Activated T-helper 2 cell treated with anti-CD3 and anti-CD28 coated beads, Interferon-gamma antibody, Interleukin-2, Interleukin-4, amounts not matched to agents 10 μg/mL and 5 μg/mL and 100 μg/mL, durations not matched to agents 14 hours and 24 hours and 36 hours (primary cell): ENCODE measurements at regions not wholly inside any gene's neighbourhood (a gene's known extent, or its start where the extent isn't known, plus 50 kb on each side); places are given as distances from the start of the nearest gene placed in this dataset.
"Not testable (repeated sequence)": the region's sequence is repeated elsewhere in the genome, so short reads cannot be mapped to it uniquely, and the experiment has no call there.

Experiments used
- DNase-seq: peaks from one replicate; pipeline ENCODE4 v3.0.0; 2021; ENCODE audit warnings: low spot score
- H3K27ac Mint-ChIP-seq: one replicate; pipeline ENCODE4 v1.8.0; 2021; ENCODE audit warnings: mixed read lengths
- H3K27me3 Mint-ChIP-seq: one replicate; pipeline ENCODE4 v1.8.0; 2021; ENCODE audit warnings: low read depth, mixed read lengths
- H3K36me3 Mint-ChIP-seq: one replicate; pipeline ENCODE4 v1.8.0; 2021; ENCODE audit warnings: low read depth, mixed read lengths
- H3K4me1 Mint-ChIP-seq: one replicate; pipeline ENCODE4 v1.8.0; 2021; ENCODE audit warnings: low read depth, mixed read lengths
- H3K4me3 Mint-ChIP-seq: one replicate; pipeline ENCODE4 v1.8.0; 2021; ENCODE audit warnings: low read depth, mild to moderate bottlenecking, moderate library complexity, mixed read lengths
- H3K9me3 Mint-ChIP-seq: one replicate; pipeline ENCODE4 v1.8.0; 2021; ENCODE audit warnings: mixed read lengths
- intact Hi-C: fragments of 100-400 bp; cut with micrococcal nuclease; formaldehyde crosslinking; loops from one replicate; pipeline ENCODE4 v1.15.1; 2023

DNA sequence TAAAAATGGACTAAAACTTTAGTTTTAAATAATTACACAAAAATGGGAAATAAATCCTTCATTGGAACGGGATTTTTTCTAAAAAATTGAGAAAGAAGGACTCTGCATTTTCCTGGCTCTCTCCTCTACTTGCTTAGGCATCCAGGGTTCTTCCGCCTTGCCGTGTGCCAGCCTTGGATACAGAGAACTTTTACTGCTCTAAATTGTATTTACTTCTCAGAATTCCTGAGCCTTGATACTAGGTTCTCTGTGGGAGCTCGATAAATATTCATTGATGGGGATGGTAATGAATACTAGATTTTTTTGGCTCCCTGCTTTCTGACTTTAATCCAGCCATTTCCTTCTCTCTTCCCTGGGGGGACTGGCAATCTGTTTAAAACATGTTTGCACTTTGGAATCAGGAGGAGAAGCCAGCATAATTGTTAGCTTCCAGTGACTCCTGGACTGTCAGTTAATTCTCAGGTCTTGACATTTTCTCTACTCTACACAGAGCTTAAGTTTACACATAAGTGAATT, 746.1 kb upstream of the LRRTM1 start:
- intact Hi-C loops: no loop called here
- no peaks in the 10 kb centered on the region for H3K36me3 Mint-ChIP-seq
- H3K9me3 Mint-ChIP-seq: peaks cover 50% of the 10 kb centered on the region
- no peak for DNase-seq
- H3K4me1 Mint-ChIP-seq: no peaks in the 10 kb centered on the region
- H3K27ac Mint-ChIP-seq: no peak overlapping the region
- no peak overlapping the region for H3K4me3 Mint-ChIP-seq
- H3K27me3 Mint-ChIP-seq: no peaks in the 10 kb centered on the region

DNA sequence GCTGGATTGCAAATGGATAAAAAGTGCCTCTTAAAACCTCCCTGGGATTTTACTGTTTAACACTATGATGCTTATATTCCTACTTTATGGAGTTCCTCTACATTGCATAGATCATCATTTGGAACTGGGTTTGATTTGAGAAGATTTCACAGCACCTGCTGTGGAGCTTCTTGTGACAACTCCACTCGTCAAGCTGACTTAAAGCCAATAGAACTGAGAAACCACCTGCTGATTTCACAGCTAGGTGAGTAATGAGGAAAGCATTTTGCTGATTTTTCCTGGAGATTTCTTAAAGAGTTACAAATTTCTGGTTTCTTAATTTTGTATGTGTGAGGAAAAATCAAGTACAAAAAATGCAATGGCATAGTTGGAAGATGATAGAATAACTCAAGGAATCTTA, 739.1 kb upstream of the LRRTM1 start:
- Mint-ChIP-seq H3K4me3 (no peak overlapping the region), H3K9me3 (peaks cover 39% of the 10 kb centered on the region), H3K27me3 (no peaks in the 10 kb centered on the region), H3K36me3 (no peaks in the 10 kb centered on the region), H3K4me1 (no peaks in the 10 kb centered on the region), H3K27ac (no peak overlapping the region)
- intact Hi-C loops: no loop called here
- no peak for DNase-seq

- Mint-ChIP-seq H3K27ac (no peak overlapping the region), H3K36me3 (no peaks in the 10 kb centered on the region), H3K27me3 (no peaks in the 10 kb centered on the region), H3K9me3 (peaks cover 32% of the 10 kb centered on the region), H3K4me1 (no peaks in the 10 kb centered on the region), H3K4me3 (no peak overlapping the region)
- no peak for DNase-seq
- intact Hi-C loops: no loop called here
Measured at GRCh38 chr2:81007104-81007503, 702.6 kb upstream of the LRRTM1 start.

DNA sequence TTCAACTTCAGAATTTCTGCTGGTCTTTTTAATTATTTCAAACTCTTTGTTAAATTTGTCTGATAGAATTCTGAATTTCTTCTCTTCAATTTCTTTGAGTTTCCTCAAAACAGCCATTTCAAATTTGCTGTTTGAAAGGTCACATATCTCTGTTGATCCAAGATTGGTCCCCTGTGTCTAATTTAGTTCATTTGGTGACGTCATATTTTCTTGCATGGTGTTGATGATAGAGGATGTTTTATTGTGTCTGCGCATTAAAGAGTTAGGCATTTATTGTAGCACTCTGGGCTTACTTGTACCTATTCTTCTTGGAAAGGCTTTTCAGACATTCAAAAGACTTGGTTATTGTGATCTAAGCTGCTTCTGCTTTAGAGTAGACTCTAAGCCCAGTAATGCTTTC, 698.4 kb upstream of the LRRTM1 start:
- Mint-ChIP-seq H3K9me3 (peaks cover 59% of the 10 kb centered on the region), H3K27ac (no peak overlapping the region), H3K27me3 (no peaks in the 10 kb centered on the region), H3K4me1 (no peaks in the 10 kb centered on the region), H3K4me3 (no peak overlapping the region), H3K36me3 (no peaks in the 10 kb centered on the region)
- no peak for DNase-seq
- intact Hi-C loops: no loop called here

- no peak overlapping the region for H3K4me3 Mint-ChIP-seq
- intact Hi-C loops: no loop called here
- no peak overlapping the region for H3K27ac Mint-ChIP-seq
- no peaks in the 10 kb centered on the region for H3K4me1 Mint-ChIP-seq
- DNase-seq: no peak
- H3K36me3 Mint-ChIP-seq: no peaks in the 10 kb centered on the region
- no peaks in the 10 kb centered on the region for H3K27me3 Mint-ChIP-seq
- peaks cover 69% of the 10 kb centered on the region for H3K9me3 Mint-ChIP-seq
Measured at GRCh38 chr2:80987466-80987865, 682.9 kb upstream of the LRRTM1 start.

GRCh38 chr2:80969900-80970299, 665.3 kb upstream of the LRRTM1 start:
- intact Hi-C loops: no loop called here
- Mint-ChIP-seq H3K27ac (no peak overlapping the region), H3K36me3 (no peaks in the 10 kb centered on the region), H3K4me1 (no peaks in the 10 kb centered on the region), H3K9me3 (peaks cover 75% of the 10 kb centered on the region), H3K4me3 (no peak overlapping the region), H3K27me3 (no peaks in the 10 kb centered on the region)
- no peak for DNase-seq

- peaks cover 75% of the 10 kb centered on the region for H3K9me3 Mint-ChIP-seq
- no peak overlapping the region for H3K27ac Mint-ChIP-seq
- H3K36me3 Mint-ChIP-seq: no peaks in the 10 kb centered on the region
- DNase-seq: no peak
- no peaks in the 10 kb centered on the region for H3K27me3 Mint-ChIP-seq
- H3K4me1 Mint-ChIP-seq: no peaks in the 10 kb centered on the region
- no peak overlapping the region for H3K4me3 Mint-ChIP-seq
- intact Hi-C loops: no loop called here
Measured at GRCh38 chr2:80968450-80968849, 663.9 kb upstream of the LRRTM1 start.

DNA sequence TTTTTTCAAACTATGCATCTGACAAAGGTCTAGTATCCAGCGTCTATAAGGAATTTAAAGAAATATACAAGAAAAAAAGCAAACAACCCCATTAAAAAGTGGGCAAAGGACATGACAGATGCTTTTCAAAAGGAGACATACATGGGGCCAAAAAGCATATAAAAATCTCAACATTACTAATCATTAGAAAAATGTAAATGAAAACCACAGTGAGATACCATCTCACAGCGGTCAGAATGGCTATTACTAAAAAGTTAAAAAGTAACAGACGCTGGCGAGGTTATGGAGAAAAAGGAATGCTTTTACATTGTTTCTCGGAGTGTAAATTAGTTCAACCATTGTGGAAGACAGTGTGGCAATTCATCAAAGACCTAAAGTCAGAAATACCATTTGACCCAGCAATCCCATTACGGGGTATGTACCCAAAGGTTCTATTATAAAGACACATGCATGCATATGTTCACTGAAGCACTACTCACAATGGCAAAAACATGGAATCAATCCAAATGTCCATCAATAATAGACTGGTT, 643.1 kb upstream of the LRRTM1 start:
- DNase-seq: no peak
- Mint-ChIP-seq H3K4me3 (no peak overlapping the region), H3K27ac (no peak overlapping the region), H3K27me3 (no peaks in the 10 kb centered on the region), H3K36me3 (no peaks in the 10 kb centered on the region), H3K4me1 (no peaks in the 10 kb centered on the region), H3K9me3 (peaks cover 37% of the 10 kb centered on the region)
- intact Hi-C loops: no loop called here

GRCh38 chr2:80943487-80943886, 638.9 kb upstream of the LRRTM1 start:
- DNase-seq: no peak
- H3K27me3 Mint-ChIP-seq: no peaks in the 10 kb centered on the region
- H3K4me1 Mint-ChIP-seq: no peaks in the 10 kb centered on the region
- no peaks in the 10 kb centered on the region for H3K36me3 Mint-ChIP-seq
- intact Hi-C loops: no loop called here
- peaks cover 27% of the 10 kb centered on the region for H3K9me3 Mint-ChIP-seq
- no peak overlapping the region for H3K27ac Mint-ChIP-seq
- H3K4me3 Mint-ChIP-seq: no peak overlapping the region

GRCh38 chr2:80942766-80943165, 638.2 kb upstream of the LRRTM1 start:
- Mint-ChIP-seq H3K27ac (no peak overlapping the region), H3K27me3 (no peaks in the 10 kb centered on the region), H3K4me1 (no peaks in the 10 kb centered on the region), H3K36me3 (no peaks in the 10 kb centered on the region), H3K4me3 (no peak overlapping the region), H3K9me3 (peaks cover 30% of the 10 kb centered on the region)
- intact Hi-C loops: no loop called here
- no peak for DNase-seq

- no peak for DNase-seq
- peaks cover 47% of the 10 kb centered on the region for H3K9me3 Mint-ChIP-seq
- no peak overlapping the region for H3K4me3 Mint-ChIP-seq
- H3K27ac Mint-ChIP-seq: no peak overlapping the region
- no peaks in the 10 kb centered on the region for H3K27me3 Mint-ChIP-seq
- H3K36me3 Mint-ChIP-seq: no peaks in the 10 kb centered on the region
- H3K4me1 Mint-ChIP-seq: no peaks in the 10 kb centered on the region
- intact Hi-C loops: no loop called here
Measured at GRCh38 chr2:80938463-80938862, 633.9 kb upstream of the LRRTM1 start.

DNA sequence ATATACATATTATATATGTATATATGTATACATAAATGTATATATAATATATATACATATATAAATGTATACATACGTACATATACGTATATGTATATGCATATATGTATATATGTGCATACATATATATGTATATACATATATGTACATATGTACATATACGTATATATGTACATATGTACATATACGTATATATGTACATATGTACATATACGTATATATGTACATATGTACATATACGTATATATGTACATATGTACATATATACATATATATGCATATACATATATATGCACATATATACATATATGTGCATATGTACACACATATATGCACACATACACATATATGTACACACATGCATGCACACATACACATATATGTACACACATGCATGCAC, 627.3 kb upstream of the LRRTM1 start:
- H3K27ac Mint-ChIP-seq, H3K4me1 Mint-ChIP-seq, intact Hi-C loops, H3K4me3 Mint-ChIP-seq, H3K36me3 Mint-ChIP-seq, H3K27me3 Mint-ChIP-seq, DNase-seq: not testable (repeated sequence)
- H3K9me3 Mint-ChIP-seq: peaks cover 67% of the 10 kb centered on the region

- no peak overlapping the region for H3K27ac Mint-ChIP-seq
- DNase-seq: no peak
- no peak overlapping the region for H3K4me3 Mint-ChIP-seq
- intact Hi-C loops: no loop called here
- H3K27me3 Mint-ChIP-seq: no peaks in the 10 kb centered on the region
- H3K4me1 Mint-ChIP-seq: no peaks in the 10 kb centered on the region
- peaks cover 64% of the 10 kb centered on the region for H3K9me3 Mint-ChIP-seq
- H3K36me3 Mint-ChIP-seq: no peaks in the 10 kb centered on the region
Measured at GRCh38 chr2:80930777-80931176, 626.2 kb upstream of the LRRTM1 start.

DNA sequence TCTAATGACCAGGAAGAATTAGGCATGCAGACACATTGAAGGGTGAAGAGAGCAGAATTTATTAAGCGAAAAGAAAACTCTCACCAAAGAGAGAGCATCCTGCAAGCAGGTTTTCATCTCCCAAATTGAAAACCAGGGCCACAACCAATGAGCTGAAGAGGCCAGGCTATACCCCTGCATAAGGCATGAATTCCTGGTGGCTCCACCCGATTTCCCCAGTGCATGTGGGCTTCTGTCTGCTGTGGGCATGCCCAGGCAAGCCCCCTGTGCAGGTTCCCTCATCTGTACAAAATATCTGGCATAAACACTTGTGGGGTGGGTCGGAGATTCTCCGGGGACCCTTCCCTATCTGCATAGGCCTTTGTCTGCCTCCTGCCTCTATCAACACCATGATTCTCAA, 621.6 kb upstream of the LRRTM1 start:
- Mint-ChIP-seq H3K36me3 (no peaks in the 10 kb centered on the region), H3K27me3 (no peaks in the 10 kb centered on the region), H3K4me1 (no peaks in the 10 kb centered on the region), H3K27ac (no peak overlapping the region), H3K9me3 (peaks cover 61% of the 10 kb centered on the region), H3K4me3 (no peak overlapping the region)
- DNase-seq: no peak
- intact Hi-C loops: no loop called here
